Mesothelial cell of epicardium (in vitro differentiated cells): ENCODE measurements at regions not wholly inside any gene's neighbourhood (a gene's known extent, or its start where the extent isn't known, plus 50 kb on each side); places are given as distances from the start of the nearest gene placed in this dataset.

Experiments
- DNase-seq, 2 experiments: peaks; one replicate each; pipeline ENCODE4 v3.0.0; 2021; ENCODE audit warnings: low spot score in 2 of 2; ENCODE audit not compliant: unreplicated experiment in 2 of 2
- H3K27ac Mint-ChIP-seq: 2 replicates; pipeline ENCODE4 v1.8.0; 2021; ENCODE audit warnings: mixed read lengths
- H3K27me3 Mint-ChIP-seq: 2 replicates; pipeline ENCODE4 v1.8.0; 2021; ENCODE audit warnings: low read depth, mixed read lengths
- H3K36me3 Mint-ChIP-seq: 2 replicates; pipeline ENCODE4 v1.8.0; 2021; ENCODE audit warnings: mixed read lengths
- H3K4me1 Mint-ChIP-seq: 2 replicates; pipeline ENCODE4 v1.8.0; 2021; ENCODE audit warnings: mixed read lengths
- H3K4me3 Mint-ChIP-seq: 2 replicates; pipeline ENCODE4 v1.8.0; 2021; ENCODE audit warnings: mild to moderate bottlenecking, moderate library complexity, mixed read lengths
- H3K9me3 Mint-ChIP-seq: 2 replicates; pipeline ENCODE4 v1.8.0; 2021; ENCODE audit warnings: mixed read lengths
- TF ChIP-seq, protein P1 (sequence below): fragments of 200-600 bp; sonication (generic); IDR thresholded peaks from one replicate; pipeline ENCODE4 v1.5.0; 2021; ENCODE audit warnings: antibody characterized with exemption; ENCODE audit not compliant: unreplicated experiment

GRCh38 chr17:69814031-69814430, 261.0 kb upstream of the KCNJ16 start:
- no peaks in the 10 kb centered on the region for H3K36me3 Mint-ChIP-seq
- H3K27me3 Mint-ChIP-seq: no peaks in the 10 kb centered on the region
- no peak overlapping the region for H3K27ac Mint-ChIP-seq
- H3K4me1 Mint-ChIP-seq: peaks cover 21% of the 10 kb centered on the region
- no peak overlapping the region for H3K4me3 Mint-ChIP-seq
- TF ChIP-seq, protein P1, sequence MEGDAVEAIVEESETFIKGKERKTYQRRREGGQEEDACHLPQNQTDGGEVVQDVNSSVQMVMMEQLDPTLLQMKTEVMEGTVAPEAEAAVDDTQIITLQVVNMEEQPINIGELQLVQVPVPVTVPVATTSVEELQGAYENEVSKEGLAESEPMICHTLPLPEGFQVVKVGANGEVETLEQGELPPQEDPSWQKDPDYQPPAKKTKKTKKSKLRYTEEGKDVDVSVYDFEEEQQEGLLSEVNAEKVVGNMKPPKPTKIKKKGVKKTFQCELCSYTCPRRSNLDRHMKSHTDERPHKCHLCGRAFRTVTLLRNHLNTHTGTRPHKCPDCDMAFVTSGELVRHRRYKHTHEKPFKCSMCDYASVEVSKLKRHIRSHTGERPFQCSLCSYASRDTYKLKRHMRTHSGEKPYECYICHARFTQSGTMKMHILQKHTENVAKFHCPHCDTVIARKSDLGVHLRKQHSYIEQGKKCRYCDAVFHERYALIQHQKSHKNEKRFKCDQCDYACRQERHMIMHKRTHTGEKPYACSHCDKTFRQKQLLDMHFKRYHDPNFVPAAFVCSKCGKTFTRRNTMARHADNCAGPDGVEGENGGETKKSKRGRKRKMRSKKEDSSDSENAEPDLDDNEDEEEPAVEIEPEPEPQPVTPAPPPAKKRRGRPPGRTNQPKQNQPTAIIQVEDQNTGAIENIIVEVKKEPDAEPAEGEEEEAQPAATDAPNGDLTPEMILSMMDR: no peak
- DNase-seq: no peak
- peaks cover 6% of the 10 kb centered on the region for H3K9me3 Mint-ChIP-seq

GRCh38 chr17:69815406-69815805, 259.6 kb upstream of the KCNJ16 start:
- Mint-ChIP-seq H3K27ac (no peak overlapping the region), H3K36me3 (no peaks in the 10 kb centered on the region), H3K4me3 (no peak overlapping the region), H3K4me1 (peaks cover 29% of the 10 kb centered on the region), H3K9me3 (peaks cover 6% of the 10 kb centered on the region), H3K27me3 (no peaks in the 10 kb centered on the region)
- TF ChIP-seq, protein P1: no peak
- DNase-seq: no peak

- H3K36me3 Mint-ChIP-seq: no peaks in the 10 kb centered on the region
- H3K27ac Mint-ChIP-seq: no peak overlapping the region
- no peak for DNase-seq
- H3K4me3 Mint-ChIP-seq: no peak overlapping the region
- TF ChIP-seq, protein P1: no peak
- H3K4me1 Mint-ChIP-seq: peaks cover 24% of the 10 kb centered on the region
- no peaks in the 10 kb centered on the region for H3K27me3 Mint-ChIP-seq
- peaks cover 6% of the 10 kb centered on the region for H3K9me3 Mint-ChIP-seq
Measured at GRCh38 chr17:69818467-69818866, 256.6 kb upstream of the KCNJ16 start.

DNA sequence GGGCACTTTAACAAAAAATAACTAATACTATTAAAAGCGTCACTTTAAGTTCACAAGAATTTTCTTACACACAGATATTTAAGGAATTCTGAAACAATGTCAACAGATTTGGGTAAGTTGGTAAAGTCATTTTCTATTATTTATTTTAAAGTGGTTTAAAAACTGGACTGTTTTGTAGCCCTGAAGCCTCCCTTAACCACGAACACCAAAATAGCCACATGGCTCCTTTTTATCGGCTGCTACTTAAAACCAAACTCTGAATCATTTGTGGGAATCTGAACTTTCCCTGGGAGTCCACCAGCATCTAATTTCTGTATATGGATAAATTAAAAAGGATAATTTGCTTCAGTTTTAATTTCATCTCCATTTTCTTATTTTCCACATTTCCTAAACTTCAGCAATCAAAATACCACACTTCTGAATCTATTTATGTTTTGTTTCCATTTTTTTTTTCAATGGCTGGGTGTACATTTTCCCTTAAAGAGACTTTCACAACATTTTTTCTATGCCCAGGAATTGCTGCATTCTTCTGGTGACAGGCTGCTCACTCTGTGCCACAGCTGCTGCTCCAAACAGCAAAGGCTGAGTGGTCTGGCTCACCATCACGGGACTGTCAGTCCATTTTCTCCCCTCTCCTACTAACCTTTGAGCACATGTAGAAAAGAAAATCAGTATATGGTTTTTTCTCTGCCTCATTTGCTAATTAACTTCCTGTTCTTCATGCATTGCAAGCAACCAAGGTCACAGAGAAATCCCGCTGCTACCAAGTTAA, 255.5 kb upstream of the KCNJ16 start:
- Mint-ChIP-seq H3K9me3 (peaks cover 6% of the 10 kb centered on the region), H3K27ac (no peak overlapping the region), H3K4me3 (no peak overlapping the region), H3K36me3 (no peaks in the 10 kb centered on the region), H3K27me3 (no peaks in the 10 kb centered on the region), H3K4me1 (peaks cover 17% of the 10 kb centered on the region)
- DNase-seq: no peak
- TF ChIP-seq, protein P1: no peak

DNA sequence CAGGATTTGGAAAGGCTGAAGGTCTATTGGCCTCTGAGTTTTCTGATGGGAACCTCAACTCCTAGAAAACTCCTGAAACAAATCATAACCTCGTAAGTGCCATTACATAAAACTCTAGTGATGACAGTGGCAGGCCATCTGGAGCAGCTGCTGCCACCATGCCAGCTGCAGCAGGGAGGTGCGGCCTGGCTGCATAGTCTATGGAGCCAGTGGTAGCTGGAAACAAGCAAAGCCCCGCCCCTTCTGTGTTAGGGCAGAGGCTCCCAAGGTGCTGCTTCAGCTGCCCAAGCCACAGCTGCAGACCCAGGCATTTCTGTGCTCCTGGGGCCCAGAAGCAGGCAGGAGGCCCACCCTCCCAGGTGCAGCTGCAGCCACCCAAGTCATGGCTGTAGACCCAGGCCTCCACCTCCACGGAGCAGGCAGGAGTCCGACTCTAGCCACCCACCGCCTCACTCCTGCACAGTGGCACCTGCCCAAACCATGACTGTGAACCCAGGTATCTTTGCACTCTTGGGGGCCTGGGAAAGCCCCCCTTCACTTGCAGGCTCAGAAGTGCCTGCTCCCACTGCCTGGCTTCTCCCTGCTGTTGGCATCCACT, 254.1 kb upstream of the KCNJ16 start:
- peaks cover 7% of the 10 kb centered on the region for H3K9me3 Mint-ChIP-seq
- H3K4me1 Mint-ChIP-seq: peaks cover 17% of the 10 kb centered on the region
- no peaks in the 10 kb centered on the region for H3K36me3 Mint-ChIP-seq

More for the DNA sequence above, 254.1 kb upstream of the KCNJ16 start:
- Mint-ChIP-seq H3K27ac (no peak overlapping the region), H3K4me3 (no peak overlapping the region), H3K27me3 (no peaks in the 10 kb centered on the region)
- no peak for DNase-seq
- TF ChIP-seq, protein P1: no peak
